ENCODE measurements at regions not wholly inside any gene's neighbourhood (a gene's known extent, or its start where the extent isn't known, plus 50 kb on each side); places are given as distances from the start of the nearest gene placed in this dataset.

GRCh38 chr6:134689641-134690040 is 260.3 kb downstream of the ALDH8A1 start:
- TF ChIP-seq CTCF (IDR thresholded peaks at IDR 0.05; ENCODE audit: low read depth, low read length, missing control alignments) = no peak
- DNase-seq (ENCODE audit: low read depth) = no peak
- in situ Hi-C loops (cut with HindIII; ENCODE audit: low sequenced_read_pairs) = no loop called here

GRCh38 chr6:134689177-134689576 is 260.7 kb downstream of the ALDH8A1 start:
- in situ Hi-C loops (cut with HindIII; ENCODE audit: low sequenced_read_pairs) = no loop called here
- no peak overlapping the region for H3K4me3 ChIP-seq (ENCODE audit: low read depth, low read length)
- TF ChIP-seq CTCF (IDR thresholded peaks at IDR 0.05; ENCODE audit: low read depth, low read length, missing control alignments) = no peak
- no peak for DNase-seq (ENCODE audit: low read depth)

More at GRCh38 chr6:134689641-134690040, 260.3 kb downstream of the ALDH8A1 start:
- H3K4me3 ChIP-seq (ENCODE audit: low read depth, low read length) = no peak overlapping the region

GRCh38 chr6:134686071-134686470 is 263.8 kb downstream of the ALDH8A1 start:
- H3K4me3 ChIP-seq (ENCODE audit: low read depth, low read length) = no peak overlapping the region
- in situ Hi-C loops (cut with HindIII; ENCODE audit: low sequenced_read_pairs) = no loop called here
- DNase-seq (ENCODE audit: low read depth) = no peak
- TF ChIP-seq CTCF (IDR thresholded peaks at IDR 0.05; ENCODE audit: low read depth, low read length, missing control alignments) = no peak

GRCh38 chr6:134684423-134684795 is 265.5 kb downstream of the ALDH8A1 start:
- TF ChIP-seq CTCF (IDR thresholded peaks at IDR 0.05; ENCODE audit: low read depth, low read length, missing control alignments) = no peak
- in situ Hi-C loops (cut with HindIII; ENCODE audit: low sequenced_read_pairs) = no loop called here
- no peak overlapping the region for H3K4me3 ChIP-seq (ENCODE audit: low read depth, low read length)
- DNase-seq (ENCODE audit: low read depth) = no peak

GRCh38 chr6:134683783-134684422 is 266.0 kb downstream of the ALDH8A1 start:
- DNase-seq (ENCODE audit: low read depth) = no peak
- in situ Hi-C loops (cut with HindIII; ENCODE audit: low sequenced_read_pairs) = no loop called here
- no peak overlapping the region for H3K4me3 ChIP-seq (ENCODE audit: low read depth, low read length)
- TF ChIP-seq CTCF (IDR thresholded peaks at IDR 0.05; ENCODE audit: low read depth, low read length, missing control alignments) = no peak

- no peak for DNase-seq (ENCODE audit: low read depth)
Observed at GRCh38 chr6:134680433-134680832, 269.5 kb downstream of the ALDH8A1 start.

More at GRCh38 chr6:134680433-134680832, 269.5 kb downstream of the ALDH8A1 start:
- TF ChIP-seq CTCF (IDR thresholded peaks at IDR 0.05; ENCODE audit: low read depth, low read length, missing control alignments) = no peak
- no peak overlapping the region for H3K4me3 ChIP-seq (ENCODE audit: low read depth, low read length)
- in situ Hi-C loops (cut with HindIII; ENCODE audit: low sequenced_read_pairs) = no loop called here
